ENCODE measurements at regions not wholly inside any gene's neighbourhood (a gene's known extent, or its start where the extent isn't known, plus 50 kb on each side); places are given as distances from the start of the nearest gene placed in this dataset.
"Not testable (repeated sequence)": the region's sequence is repeated elsewhere in the genome, so short reads cannot be mapped to it uniquely, and the experiment has no call there.

GRCh38 chr6:114941078-114941477, 598.3 kb upstream of the HS3ST5 start:
- Histone ChIP-seq H3K27me3 (ENCODE audit: insufficient read depth, low read depth, severe bottlenecking) (no peaks in the 10 kb centered on the region), H3K36me3 (no peaks in the 10 kb centered on the region), H3K27ac (no peak overlapping the region), H3K4me3 (ENCODE audit: low read depth, low read length) (no peak overlapping the region), H3K9me3 (ENCODE audit: severe bottlenecking) (no peaks in the 10 kb centered on the region)
- DNase-seq = no peak
- no peak for TF ChIP-seq CTCF (IDR thresholded peaks at IDR 0.05; ENCODE audit: low read depth, low read length)

- H3K4me3 ChIP-seq (ENCODE audit: low read depth, low read length) = no peak overlapping the region
- no peaks in the 10 kb centered on the region for H3K9me3 ChIP-seq (ENCODE audit: severe bottlenecking)
- no peak overlapping the region for H3K27ac ChIP-seq
- TF ChIP-seq CTCF (IDR thresholded peaks at IDR 0.05; ENCODE audit: low read depth, low read length) = no peak
- H3K36me3 ChIP-seq = no peaks in the 10 kb centered on the region
- DNase-seq = no peak
- H3K27me3 ChIP-seq (ENCODE audit: insufficient read depth, low read depth, severe bottlenecking) = no peaks in the 10 kb centered on the region
Observed at GRCh38 chr6:114940181-114940580, 597.4 kb upstream of the HS3ST5 start.

DNA sequence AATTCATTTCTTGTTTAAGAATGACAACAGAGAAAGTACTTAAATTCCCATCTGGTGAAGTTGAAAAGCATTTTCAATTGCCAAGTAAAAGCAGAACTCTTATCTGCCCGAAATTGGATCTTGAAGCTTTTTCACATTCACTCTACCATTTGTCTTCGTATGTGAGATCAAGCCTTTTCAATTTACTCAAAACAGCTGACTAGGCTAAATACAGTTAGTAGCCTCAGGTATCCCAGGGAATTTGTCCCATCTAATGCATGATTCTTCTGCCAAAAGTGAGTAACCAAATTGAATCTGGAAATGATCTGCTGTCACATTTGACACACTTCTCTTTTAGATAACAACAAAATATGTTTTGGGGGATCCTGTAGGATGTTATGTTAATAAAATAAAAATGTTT, 596.8 kb upstream of the HS3ST5 start:
- H3K9me3 ChIP-seq (ENCODE audit: severe bottlenecking) = no peaks in the 10 kb centered on the region
- no peak for TF ChIP-seq CTCF (IDR thresholded peaks at IDR 0.05; ENCODE audit: low read depth, low read length)
- H3K36me3 ChIP-seq = no peaks in the 10 kb centered on the region
- no peak overlapping the region for H3K27ac ChIP-seq
- H3K4me3 ChIP-seq (ENCODE audit: low read depth, low read length) = no peak overlapping the region
- no peaks in the 10 kb centered on the region for H3K27me3 ChIP-seq (ENCODE audit: insufficient read depth, low read depth, severe bottlenecking)
- DNase-seq = no peak

DNA sequence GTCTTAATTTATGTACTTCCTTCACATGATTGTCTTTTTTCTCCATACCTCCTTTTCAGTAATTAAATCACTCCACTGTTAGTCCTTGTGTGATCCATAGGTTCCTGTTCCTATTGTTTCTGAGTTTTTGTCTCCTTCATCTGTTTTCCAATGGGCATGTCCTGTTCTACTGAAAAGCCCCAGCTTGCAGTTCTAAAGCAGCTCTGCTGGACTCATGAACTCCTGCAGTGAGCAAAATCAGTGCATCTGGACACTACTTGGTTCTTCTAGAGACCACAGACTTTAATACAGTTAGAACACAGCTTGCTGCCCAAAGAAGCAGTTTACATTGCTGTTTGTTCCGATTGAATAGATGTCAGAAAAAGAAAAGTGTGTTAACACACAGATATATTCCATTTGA, 593.3 kb upstream of the HS3ST5 start:
- TF ChIP-seq CTCF (IDR thresholded peaks at IDR 0.05; ENCODE audit: low read depth, low read length) = no peak
- Histone ChIP-seq H3K27me3 (ENCODE audit: insufficient read depth, low read depth, severe bottlenecking) (no peaks in the 10 kb centered on the region), H3K36me3 (no peaks in the 10 kb centered on the region), H3K4me3 (ENCODE audit: low read depth, low read length) (no peak overlapping the region), H3K27ac (no peak overlapping the region), H3K9me3 (ENCODE audit: severe bottlenecking) (no peaks in the 10 kb centered on the region)
- DNase-seq = no peak

- TF ChIP-seq CTCF (IDR thresholded peaks at IDR 0.05; ENCODE audit: low read depth, low read length) = no peak
- no peak overlapping the region for H3K4me3 ChIP-seq (ENCODE audit: low read depth, low read length)
Observed at GRCh38 chr6:114934079-114934478, 591.3 kb upstream of the HS3ST5 start.

DNA sequence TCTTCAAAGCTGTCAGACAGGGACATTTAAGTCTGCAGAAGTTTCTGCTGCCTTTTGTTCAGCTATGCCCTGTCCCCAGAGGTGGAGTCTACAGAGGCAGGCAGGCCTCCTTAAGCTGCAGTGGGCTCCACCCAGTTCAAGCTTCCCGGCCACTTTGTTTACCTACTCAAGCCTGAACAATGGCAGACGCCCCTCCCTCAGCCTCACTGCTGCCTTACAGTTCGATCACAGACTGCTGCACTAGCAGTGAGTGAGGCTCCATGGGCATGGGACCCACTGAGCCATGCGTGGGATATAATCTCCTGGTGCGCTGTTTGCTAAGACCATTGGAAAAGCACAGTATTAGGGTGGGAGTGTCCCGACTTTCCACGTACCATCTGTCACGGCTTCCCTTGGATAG, 585.9 kb upstream of the HS3ST5 start:
- DNase-seq; H3K4me3 ChIP-seq (ENCODE audit: low read depth, low read length); H3K9me3 ChIP-seq (ENCODE audit: severe bottlenecking); H3K27ac ChIP-seq; H3K36me3 ChIP-seq; H3K27me3 ChIP-seq (ENCODE audit: insufficient read depth, low read depth, severe bottlenecking): not testable (repeated sequence)

More at GRCh38 chr6:114934079-114934478, 591.3 kb upstream of the HS3ST5 start:
- no peak overlapping the region for H3K27ac ChIP-seq
- H3K36me3 ChIP-seq = no peaks in the 10 kb centered on the region
- H3K9me3 ChIP-seq (ENCODE audit: severe bottlenecking) = no peaks in the 10 kb centered on the region
- DNase-seq = no peak
- H3K27me3 ChIP-seq (ENCODE audit: insufficient read depth, low read depth, severe bottlenecking) = no peaks in the 10 kb centered on the region

All from WERI-Rb-1 (cell line).